ENCODE measurements at regions not wholly inside any gene's neighbourhood (a gene's known extent, or its start where the extent isn't known, plus 50 kb on each side); places are given as distances from the start of the nearest gene placed in this dataset.
"Not testable (repeated sequence)": the region's sequence is repeated elsewhere in the genome, so short reads cannot be mapped to it uniquely, and the experiment has no call there.

DNA sequence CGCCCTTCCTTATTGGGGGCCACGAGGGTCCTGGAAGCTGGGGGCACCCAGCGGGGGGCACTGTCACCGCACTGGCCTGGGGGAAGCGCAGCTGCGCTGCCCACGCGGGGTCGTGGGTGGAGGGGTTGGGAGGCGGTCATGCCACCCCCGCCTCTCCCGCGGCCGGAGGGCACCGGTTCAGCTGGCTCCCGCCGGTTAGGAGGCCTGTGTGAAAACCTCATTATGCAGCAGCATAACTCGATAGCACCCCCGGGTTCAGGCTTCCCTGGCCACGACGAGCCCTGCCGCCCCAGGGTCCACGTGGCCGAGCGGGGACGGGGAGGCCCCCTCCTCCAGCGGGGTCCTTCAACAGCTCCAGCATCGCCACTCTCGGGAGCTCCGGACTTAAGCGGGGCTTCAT, 91.2 kb upstream of the ERCC6L2 start:
- DNase-seq (ENCODE audit: low read depth), result no peak

DNA sequence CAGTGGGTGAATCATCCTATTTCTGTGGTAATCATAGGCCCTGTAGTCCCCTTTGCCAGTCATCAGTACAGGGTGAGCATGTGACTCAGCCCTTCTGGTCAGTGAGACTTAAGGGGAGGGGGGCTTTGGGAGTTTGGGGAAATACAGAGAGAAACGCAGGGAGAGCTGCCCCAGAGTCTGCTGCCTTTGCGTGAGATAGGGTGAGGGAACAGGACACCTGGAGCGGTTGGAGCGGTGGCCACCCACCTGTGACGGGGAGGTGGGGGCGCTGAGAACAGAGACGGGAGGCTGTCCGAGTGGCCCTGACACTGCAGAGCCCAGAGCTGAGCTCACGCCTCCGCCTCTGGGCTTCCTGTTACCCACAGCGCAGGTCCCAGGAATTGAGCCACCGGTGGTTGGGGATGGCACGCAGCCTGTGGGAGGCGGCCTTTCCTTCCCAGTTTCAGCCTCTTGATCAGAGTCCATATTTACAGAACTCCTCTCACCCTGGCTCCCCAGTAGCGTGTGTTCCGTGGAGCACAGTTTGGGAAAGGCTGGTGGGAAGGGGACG, 92.0 kb upstream of the ERCC6L2 start:
- DNase-seq (ENCODE audit: low read depth), result no peak

DNA sequence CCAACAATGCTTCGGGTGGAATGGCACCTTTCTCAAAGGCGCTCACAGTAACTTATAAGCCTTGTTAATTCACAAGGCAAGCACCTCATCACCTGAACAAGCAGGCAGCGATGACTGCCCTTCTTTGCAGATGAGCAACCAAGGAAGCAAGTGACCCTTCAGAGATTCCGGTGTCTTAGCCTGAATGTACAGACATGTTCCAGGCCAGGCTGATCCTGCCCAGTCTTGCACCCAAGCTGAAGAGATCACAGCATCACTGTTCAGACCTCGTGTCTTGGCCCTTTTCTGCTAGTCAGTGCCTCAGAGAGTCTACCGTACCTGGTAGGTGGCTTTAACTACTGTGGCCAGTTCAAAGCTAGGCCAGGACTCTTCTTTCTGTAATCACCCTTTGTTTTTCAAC, 94.7 kb upstream of the ERCC6L2 start:
- no peak for DNase-seq (ENCODE audit: low read depth)

DNA sequence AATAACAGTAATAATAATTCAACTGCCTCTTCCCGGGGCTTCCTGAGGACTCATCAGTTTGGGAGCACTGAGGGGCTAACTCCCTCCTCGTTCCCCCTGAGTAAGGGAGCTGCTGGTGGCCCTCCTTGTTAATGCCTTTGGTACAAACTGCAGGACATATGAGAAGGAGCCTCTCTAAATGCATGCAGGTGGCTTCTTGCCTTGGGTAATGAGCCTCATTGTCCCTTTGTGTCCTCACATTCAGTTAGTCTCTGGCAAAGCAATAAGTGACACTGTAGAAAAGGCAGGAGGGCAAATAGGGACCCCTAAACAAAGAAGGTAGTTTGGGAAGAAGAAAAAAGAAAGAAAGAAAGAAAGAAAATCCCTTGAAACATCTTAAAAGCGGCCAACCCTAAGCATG, 95.4 kb upstream of the ERCC6L2 start:
- DNase-seq (ENCODE audit: low read depth), result no peak

DNA sequence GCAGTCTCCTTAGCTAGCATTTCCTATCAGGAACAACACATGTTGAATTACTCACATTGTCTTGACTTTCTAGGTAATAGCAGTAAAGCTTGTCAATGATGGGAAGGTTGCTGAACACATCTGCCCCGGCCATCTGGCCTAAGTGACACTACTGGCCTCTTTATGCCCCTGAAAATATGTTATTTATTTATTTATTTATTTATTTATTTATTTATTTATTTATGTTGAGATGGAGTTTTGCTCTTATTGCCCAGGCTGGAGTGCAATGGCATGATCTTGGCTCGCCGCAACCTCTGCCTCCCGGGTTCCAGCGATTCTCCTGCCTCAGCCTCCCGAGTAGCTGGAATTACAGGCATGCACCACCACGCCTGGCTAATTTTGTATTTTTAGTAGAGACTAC, 95.9 kb upstream of the ERCC6L2 start:
- DNase-seq (ENCODE audit: low read depth), result not testable (repeated sequence)

DNA sequence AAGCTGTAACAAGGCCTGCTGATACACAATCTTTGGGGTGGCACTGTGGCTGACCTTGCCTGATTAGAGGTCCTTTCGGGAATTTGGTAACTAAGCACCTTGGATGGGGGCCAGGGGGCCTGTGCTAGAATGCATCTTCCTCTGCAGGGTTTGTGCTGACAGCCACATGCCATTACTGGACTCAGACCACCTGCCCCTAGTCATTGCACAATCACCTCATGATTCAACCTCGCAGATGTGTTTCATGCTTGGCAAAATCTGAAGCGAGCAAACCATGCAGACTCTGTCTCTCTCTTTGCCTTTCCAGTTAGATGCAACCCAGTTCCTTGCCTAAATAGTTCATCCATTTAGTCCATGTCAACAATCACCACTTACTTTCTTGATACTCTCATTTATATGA, 96.5 kb upstream of the ERCC6L2 start:
- no peak for DNase-seq (ENCODE audit: low read depth)

DNA sequence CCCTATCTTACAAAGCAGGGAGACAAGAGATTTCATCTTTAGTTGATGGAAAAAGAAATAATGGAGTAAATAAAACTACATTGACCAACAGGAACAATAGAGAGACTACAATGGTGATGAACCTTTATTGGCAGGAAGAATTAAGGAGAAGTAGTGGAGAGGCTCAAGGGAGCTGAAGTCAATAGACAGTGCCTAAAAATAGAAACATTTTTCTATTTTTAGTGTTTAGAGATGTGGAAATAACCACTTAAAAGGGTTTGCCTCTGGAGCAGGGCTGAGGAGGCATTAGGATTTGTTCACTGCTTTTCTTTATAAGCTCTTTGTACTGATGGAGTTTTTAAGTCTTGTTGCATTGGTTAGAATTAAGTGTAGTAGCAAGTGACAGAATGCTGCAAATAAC, 98.4 kb upstream of the ERCC6L2 start:
- no peak for DNase-seq (ENCODE audit: low read depth)

DNA sequence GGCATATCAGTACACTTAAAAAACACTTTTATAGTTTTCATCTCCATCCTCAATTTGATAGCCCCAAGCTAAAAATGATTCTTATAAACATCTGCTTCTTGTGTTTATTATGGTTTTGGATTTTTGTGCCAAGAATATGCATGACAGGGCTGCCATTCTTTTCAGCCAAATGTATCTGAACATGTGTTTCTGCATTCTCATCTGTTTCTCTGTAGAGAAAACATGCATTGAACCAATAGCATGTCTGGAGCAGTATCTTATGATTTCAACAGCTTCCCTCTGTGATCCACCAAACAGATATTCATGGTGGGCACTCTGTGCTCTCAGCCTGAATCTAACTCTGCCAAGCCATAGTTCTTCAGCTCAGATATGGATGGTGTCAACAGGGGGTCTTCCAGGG, 99.3 kb upstream of the ERCC6L2 start:
- DNase-seq (ENCODE audit: low read depth), result no peak

DNA sequence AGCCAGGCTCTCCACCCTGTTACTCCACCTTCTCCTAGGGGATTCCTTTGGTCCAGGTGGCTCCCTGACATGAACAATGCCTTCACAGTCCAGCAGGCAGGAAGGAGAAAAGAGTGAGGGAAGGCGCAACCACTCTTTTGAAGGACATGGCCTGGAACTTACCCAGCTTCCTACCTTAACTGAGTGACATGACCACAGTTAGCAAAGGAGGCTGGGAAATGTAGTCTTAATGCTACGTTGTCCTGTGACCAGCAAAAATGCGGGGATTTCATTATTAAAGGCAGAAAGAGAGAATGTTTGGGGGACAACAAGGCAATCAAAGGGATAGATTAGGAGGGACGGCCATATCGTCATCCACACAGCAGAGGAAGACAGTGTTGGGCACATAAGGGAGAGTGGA, 100.3 kb upstream of the ERCC6L2 start:
- no peak for DNase-seq (ENCODE audit: low read depth)

DNA sequence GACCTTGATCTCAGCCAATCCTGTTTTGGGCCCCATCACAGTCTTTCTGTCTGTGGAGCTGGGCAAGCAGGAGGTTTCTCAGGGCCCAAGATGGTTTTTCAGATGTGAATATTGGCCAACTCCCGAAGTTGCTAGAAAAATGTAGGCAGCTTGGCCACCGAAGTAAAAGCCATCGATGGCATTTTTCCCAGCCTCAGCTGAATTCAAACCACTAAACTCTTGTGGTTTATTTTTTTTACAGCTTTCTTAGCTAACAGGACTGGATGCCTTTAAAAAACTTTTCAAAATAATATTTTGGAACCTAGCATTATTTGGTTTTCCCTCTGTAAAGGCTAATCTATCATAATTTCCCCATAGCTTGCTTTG, 102.5 kb upstream of the ERCC6L2 start:
- DNase-seq (ENCODE audit: low read depth), result no peak

DNA sequence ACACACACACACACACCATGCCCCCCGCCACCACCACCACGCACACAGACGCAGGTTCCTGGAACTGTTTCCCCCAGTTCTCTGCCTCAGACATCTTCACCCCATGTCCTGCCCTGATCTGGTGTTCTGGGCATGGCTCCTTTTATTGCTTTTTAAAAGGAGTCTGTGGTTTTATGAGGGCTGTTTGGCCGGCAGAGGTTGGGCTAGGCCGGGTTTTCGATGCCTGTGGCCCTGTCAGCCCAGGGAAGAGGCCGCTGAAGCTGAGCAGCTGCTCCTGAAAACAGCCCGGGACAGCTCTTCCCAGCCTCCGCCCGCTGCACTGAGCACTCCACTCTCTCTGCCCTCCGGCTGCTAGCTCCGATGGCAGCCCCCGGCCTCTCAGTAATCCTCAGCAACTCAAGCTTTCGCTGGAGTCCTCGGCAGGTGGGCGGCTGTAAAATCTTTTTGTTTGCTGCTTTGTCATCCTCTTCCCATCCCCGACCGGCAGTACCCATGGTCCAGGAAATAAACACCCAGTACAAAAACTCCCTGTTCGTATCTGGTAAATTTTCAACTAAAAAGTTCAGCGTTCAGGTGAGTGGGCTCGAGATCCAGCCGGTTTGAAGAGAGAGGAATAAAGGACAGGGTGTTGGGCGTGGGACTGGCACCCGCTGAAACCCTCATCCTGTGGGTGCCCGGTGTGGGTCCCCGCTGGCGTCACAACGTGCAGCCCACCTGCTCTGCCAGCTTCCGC, 103.0 kb upstream of the ERCC6L2 start:
- no peak for DNase-seq (ENCODE audit: low read depth)

DNA sequence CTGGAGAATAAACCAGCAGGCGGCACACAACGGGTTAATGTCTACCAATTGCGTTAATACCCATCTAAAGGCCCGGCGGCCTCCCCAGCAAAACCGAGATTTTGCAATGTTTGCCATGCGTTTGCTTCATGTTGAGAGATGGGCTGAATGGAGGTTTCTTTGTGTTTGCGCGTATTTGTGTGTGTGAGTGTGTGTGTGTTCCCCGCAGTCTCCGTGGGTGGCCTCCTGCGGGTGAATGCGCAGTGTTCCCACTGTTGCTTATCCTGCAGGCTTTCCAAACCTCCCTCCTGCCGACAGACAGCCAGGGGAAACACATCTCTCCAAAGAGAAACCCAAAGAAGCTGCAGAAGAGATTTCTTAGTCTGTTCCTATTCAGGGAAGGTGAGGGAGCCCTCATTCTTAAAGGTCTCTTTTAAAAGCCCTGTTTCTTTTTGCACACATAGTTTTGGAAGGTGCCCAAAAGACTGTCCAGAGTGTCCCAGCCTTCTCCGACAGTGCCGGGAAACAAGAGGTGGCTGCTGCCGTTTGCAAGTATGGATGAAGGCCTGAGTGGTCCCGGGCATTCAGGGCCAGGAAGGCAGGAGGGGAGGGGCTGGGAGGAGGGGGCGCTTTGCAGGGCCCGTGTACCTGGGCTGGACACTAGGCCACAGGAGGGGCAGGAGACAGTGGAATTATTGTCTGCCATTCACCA, 103.8 kb upstream of the ERCC6L2 start:
- no peak for DNase-seq (ENCODE audit: low read depth)

DNA sequence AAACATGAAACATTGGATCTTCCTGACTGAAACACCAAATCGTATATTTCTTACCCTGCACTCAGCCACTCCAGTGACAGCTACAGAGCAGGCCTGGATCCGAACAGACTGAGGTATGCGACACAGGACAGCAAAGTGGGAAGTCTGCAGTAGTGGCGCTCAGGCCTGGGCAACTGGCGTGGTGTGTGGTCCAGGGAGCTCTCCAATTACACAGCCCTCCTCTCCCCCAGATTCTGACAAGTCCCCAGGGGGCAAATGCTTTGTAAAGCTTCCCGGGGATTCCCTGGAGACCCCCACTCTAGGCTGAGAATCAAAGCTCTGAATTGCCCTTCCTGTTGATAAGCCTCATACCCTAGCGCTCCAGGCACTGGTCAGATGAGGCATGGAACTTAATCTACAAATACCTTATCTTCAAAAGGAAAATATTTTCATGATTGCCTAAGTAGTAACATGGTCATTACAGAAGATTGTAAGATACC, 104.8 kb upstream of the ERCC6L2 start:
- no peak for DNase-seq (ENCODE audit: low read depth)

DNA sequence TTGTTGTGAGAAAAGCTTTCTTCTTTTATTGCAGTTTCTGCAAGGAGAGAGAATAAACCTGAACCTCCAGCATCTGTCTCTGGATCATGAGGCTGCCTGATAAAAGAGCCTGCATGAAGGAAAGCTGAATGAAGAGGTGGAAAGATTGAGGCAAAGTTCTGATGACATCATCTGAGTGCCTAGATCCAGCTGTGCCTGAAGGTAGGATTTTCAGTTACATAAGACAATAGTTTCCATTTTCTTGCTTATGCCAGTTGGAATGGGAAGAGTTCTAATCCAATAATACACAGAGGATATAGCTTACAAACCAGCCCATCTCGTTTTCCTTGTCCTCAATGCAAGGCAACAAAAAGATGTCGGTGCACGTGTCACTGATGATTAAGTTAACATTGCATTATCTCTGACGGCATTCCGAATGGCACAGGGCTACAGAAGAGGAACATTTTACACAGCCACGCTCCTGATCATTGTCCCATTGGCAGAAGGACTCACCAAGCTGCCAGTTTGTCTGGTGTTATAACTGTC, 105.5 kb upstream of the ERCC6L2 start:
- DNase-seq (ENCODE audit: low read depth), result no peak

DNA sequence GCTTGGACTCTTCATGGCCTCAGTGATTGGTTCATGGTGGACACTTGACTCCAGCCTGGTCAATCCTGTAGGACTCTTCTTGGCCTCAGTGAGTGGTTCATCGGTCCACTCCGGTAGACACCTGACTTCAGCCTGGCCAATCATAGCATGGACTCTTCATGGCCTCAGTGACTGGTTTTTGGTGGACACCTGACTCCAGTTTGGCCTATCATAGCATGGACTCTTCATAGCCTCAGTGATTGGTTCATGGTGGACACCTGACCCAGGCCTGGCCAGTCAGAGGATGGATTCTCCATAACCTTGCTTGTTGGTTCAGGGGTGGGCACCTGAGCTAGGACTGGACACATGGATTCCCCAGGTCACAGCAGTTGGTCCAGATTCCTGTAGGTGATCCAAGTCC, 106.0 kb upstream of the ERCC6L2 start:
- no peak for DNase-seq (ENCODE audit: low read depth)

DNA sequence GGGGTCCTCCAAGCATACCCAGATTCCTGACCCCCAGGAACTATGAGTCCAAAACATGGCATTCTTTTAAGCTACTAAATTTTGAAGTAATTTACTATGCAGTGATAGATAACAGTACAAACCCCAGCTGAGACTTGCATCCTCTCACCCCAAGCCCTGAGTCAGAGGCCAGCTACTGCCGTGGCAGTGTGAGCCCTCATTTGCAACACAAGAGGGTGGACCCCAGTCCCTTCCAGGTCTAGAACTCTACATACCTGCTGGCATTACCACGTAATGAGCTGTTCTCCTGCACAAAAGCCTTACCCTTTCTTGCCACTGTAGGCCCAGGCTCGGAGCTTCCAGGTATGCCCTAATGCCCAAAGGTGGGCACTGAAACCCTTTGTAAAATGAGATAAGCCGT, 108.6 kb upstream of the ERCC6L2 start:
- no peak for DNase-seq (ENCODE audit: low read depth)

DNA sequence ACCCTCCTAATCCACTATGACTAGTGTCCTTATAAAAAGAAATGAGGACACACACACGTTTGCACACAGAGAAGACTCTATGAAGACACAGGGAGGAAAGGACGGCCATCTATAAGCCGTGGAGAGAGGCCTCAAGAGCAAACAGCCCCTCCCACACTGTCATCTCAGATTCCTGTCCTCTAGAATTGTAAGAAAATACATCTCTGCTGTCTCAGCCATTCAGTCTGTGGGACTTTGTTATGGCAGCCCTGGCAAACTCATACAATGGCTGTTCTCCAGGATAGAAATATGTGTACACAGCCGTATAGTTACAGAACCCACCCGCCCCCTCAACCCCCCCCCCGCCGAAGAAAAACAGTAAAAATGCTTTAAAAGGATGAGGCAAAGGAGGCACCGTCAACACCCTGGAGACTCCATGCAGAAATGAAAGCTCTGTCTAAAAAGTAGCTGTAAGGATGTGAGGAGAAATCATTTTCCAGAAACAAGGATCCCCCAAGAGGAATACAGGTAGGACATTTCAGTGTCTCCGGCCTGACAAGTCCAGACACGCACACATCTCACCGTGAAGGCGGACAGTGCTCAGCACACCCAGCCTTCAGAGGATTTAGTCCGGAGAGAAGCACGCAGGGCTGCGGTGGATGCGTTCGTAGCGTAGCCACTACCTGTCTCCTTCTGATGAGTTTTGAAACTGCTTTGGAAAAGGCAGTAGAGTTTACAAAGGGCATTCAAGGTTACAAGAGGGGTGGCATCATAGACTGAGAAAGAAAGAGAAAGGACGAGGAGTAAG, 110.8 kb upstream of the ERCC6L2 start:
- no peak for DNase-seq (ENCODE audit: low read depth)

DNA sequence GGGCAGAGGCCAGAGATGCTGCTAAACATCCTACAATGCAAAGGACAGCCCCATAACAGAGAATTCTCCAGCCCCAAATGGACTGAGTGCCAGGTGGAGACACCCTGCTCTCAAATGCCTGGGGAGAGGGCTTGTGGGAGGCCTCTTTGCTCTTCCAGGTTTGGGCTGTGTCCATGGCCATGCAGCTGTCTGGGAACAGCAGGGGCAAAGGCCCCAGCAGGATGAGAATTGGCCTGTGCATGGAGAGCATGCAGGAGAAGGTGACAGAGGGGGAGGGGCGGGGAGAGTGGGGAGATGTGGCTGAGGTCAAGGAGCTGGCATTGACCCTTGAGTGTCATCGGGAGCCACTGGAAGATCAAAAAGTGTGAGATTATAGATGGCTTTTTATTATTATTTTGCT, 111.5 kb upstream of the ERCC6L2 start:
- no peak for DNase-seq (ENCODE audit: low read depth)

DNA sequence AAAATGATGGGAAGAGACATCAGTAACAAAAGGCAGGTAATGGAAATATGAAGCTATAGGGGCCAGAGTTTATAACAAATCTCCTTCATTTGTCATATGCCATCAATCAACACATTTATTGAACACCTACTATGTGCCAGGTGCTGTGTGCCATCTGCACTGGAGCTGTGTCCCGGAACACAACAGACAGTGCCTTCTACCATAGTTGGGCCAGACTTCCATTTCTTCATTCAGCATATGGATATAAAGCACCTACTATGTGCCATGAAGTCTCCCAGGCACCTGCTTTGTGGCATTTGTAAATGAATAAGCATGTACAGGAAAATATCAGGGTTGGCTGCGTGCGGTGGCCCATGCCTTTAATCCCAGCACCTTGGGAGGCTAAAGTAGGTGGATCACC, 112.5 kb upstream of the ERCC6L2 start:
- no peak for DNase-seq (ENCODE audit: low read depth)

DNA sequence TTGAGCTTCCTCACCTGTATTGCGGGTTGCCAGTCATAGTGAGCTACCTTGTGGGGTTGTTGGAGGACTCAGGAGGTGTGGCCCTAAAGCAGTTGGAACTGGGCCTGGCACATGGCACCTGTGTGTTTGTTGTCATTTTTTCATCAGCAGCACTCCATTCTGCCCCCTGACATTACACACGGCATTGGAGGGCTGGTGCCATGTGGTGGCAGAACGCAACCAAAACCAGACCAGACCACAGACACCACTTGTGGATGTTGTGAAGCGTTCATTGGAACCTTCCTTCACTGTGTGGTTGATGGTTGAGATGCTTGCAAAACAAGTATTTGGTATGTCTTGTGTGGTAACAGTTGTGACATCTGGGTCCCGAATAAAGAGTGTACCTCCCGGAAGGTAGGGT, 113.2 kb upstream of the ERCC6L2 start:
- DNase-seq (ENCODE audit: low read depth), result no peak

DNA sequence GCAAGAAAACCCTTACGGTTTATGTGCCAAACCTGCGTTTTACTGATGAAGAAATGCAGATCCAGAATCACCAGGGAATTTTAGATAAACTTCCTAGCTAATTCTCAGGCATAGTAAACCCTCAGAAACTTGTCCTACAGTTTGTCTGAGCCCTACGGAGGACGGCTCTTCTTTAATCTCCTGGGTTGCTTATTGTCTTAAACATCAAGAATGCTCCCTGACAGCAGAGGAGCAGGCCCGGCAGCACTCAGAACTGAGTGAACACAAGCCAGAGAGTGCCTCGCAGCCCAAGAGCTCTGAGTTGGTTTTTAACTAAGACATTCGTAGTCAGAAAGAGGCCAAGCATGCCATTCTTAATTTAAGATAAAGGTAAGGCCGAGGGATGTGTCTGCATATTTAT, 114.7 kb upstream of the ERCC6L2 start:
- DNase-seq (ENCODE audit: low read depth), result no peak

DNA sequence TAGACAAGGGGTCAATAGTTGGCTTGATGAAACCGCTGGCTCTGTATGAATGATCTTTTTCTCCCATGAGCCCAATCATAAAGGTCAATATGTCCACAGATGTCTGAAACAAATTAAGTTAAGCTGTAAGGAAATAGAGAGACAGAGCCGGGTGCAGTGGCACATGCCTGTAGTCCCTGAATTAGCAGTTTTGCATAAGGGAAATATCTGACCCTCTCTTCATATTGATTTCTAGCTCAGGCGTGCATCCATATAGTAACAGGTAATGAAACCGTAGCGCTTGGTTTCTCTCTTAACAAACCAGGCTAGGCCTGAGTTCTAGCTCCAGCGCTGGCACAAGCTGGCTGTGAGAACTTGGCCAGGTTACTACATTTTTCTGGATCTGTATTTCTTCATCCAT, 118.1 kb upstream of the ERCC6L2 start:
- no peak for DNase-seq (ENCODE audit: low read depth)

DNA sequence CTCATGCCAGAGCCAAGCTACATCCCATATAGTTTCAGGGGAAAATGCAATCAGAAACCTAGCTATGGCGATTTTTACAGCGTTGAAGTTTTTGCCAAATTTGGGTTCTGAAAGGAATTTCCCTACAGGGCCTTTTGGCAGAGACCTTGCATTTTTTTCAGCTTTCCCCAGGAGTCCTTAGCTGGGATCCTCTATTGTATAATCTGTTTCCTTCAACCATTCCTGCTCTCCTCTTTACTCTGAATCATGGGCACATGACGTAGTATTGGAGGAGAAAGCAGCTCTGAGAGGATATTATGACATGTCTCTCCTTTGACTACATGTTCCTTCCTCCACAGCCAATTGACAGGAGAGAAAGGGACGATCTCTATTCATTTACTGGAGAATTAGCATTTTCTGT, 118.5 kb upstream of the ERCC6L2 start:
- no peak for DNase-seq (ENCODE audit: low read depth)

Data from activated T-helper 9 cell treated with anti-CD3 and anti-CD28 coated beads, Interleukin-2, amount 50 U/mL, for 16 hours (primary cell).